ENCODE measurements at regions not wholly inside any gene's neighbourhood (a gene's known extent, or its start where the extent isn't known, plus 50 kb on each side); places are given as distances from the start of the nearest gene placed in this dataset.

DNA sequence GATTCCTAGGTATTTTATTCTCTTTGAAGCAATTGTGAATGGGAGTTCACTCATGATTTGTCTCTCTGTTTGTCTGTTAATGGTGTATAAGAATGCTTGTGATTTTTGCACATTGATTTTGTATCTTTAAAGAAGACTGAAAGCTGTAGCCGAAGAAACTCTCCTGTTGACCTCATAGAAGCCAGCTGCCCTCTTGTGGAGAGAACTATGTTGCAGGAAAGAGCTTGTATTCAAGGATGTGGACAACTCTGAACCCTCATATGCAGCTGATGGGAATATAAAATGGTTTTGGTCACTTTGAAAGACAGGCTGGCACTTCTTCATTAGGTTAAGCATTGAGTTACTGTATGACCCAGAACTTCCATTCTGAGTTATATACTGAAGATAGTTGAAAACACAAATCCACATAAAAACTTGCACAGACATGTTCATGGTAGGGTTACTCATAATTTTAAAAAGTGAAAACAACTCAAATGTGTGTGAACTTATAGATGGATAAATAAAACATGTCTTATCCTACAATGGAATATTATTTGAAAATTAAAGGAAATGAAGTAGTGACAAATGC is 65.8 kb upstream of the SLITRK6 start:
- DNase-seq = peak; percentile 31 to 68

DNA sequence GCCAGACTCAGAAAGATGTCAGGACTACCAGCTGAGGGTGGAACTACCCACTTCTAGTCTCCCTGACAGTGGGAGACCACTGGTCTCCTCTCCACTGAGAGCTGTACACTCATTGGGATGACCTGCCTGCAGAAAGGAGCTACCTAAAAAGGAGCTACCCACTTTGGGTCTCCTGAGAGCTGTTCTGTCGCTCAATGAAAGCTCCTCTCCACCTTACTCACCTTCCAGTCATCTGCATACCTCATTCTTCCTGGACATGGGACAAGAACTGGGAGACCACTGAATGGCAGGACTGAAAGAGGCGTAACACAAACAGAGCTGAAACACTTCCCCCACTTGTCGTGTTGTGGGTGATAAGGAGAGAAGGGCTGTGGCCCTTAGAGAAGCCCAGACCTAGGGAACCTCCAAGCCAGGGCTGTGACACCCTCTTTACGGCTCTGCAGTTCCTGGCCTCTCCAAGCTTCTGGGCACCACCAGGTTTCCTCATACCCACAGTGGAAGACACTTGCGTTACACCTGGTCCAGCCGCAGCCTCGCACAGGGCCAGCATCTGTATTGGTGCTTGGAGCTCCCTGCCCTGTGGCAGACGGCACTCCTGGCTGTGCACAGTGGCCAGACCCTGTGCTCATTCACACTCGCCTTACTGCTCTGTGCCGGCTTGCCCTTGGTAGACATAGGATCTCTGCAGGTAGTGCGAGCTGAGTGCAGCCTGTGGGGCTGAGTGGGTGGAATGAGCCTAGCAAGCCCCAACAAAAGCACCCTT is 54.9 kb upstream of the SLITRK6 start:
- no peak for DNase-seq

DNA sequence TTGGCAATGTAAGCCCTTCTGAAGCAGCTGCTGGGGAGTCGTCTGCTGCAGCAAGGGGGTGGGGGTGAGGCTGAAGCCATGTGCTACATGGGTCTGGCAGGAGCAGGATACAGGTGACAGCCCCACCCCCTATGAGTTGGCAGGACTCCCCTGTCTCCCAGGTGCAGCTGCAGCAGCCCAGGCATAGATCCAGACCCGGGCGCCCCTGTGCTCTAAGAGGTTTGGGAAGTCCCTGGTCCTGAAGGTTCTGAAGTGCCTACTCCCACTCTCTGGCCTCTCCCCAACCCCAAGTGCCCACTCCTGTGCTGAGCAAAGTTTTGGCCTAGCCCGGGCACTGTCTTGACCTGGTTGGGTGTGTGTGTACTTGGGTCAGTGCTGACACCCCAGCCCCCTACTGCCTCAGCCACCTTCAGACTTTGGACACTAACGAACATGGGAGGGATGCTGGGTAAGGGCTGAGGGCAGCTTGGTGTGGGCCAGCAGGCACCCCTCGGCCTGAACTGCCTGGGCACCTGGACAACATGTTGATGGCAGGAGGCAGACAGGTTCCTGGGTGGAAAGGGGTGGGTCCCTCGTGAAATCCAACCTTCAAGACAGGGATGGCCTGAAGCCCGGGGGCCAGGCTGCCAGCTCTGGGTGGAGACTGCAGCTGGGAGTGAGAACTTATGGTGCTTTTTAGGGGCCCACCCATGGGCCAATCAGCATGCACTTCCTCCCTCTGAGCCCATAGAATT is 54.1 kb upstream of the SLITRK6 start:
- DNase-seq = no peak

Measured in NCI-H526 (cell line).